Fibroblast of skin of back (primary cell): ENCODE measurements at regions not wholly inside any gene's neighbourhood (a gene's known extent, or its start where the extent isn't known, plus 50 kb on each side); places are given as distances from the start of the nearest gene placed in this dataset.
"Not testable (repeated sequence)": the region's sequence is repeated elsewhere in the genome, so short reads cannot be mapped to it uniquely, and the experiment has no call there.

Experiments used
- DNase-seq: peaks from one replicate; pipeline ENCODE4 v3.0.0-alpha.2; 2013

DNA sequence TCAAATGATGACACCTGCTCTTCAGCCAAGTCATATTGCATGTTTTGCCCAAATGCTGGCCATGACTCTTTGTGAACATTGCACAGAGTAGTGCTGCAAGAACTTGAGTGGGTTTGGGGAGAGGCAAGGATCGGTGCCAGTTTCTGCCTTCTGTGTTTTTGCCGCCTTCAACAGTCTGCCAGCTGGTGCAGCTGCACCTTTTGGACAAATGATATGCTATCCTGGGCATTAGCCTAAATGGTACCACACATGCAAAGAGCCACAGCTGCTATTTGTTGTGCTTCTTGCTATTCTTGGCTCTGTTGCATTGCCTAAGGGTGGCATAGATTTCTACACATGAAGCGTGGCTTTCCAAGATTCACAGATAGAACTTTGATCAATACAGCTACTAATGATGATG lies 189.0 kb upstream of the CCN2 start:
- DNase-seq: no peak

- no peak for DNase-seq
These were observed 188.4 kb upstream of the CCN2 start for GRCh38 chr6:132139611-132140010.

DNA sequence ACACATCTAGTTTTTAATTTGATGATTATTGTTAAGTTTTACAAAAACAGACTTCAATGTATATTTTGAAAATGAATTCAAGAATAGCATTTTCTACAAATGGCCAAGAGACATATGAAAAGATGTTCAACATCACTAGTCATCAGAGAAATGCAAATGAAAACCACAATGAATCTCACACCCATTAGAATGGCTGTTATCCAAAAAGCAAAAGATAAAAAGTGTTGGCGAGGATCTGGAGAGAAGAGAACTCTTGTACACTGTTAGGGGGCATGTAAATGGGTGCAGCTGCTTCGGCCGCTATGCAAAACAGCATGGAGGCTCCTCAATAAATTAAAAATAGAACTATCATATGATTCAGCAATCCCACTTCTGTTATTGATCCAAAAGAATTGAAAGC lies 185.8 kb upstream of the CCN2 start:
- peak; percentile 79 for DNase-seq

DNA sequence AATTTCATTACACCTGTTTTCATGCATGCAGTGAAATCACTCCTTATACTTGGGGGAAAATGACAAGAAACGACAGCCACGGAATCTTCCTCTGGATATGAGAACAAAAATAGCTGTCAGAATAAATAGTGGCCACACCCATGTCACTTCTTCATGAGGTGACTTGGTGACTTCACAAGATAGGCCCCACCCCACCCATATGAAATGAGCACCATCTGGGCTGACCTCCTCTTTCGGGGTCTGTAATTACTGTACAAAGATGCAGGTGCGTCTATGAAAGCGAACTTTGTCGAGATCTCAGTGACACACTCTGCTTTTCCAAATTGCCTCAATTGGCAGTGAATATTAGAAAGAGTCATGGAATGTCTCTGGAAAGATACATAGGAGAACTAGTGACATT lies 184.2 kb upstream of the CCN2 start:
- DNase-seq: no peak

DNA sequence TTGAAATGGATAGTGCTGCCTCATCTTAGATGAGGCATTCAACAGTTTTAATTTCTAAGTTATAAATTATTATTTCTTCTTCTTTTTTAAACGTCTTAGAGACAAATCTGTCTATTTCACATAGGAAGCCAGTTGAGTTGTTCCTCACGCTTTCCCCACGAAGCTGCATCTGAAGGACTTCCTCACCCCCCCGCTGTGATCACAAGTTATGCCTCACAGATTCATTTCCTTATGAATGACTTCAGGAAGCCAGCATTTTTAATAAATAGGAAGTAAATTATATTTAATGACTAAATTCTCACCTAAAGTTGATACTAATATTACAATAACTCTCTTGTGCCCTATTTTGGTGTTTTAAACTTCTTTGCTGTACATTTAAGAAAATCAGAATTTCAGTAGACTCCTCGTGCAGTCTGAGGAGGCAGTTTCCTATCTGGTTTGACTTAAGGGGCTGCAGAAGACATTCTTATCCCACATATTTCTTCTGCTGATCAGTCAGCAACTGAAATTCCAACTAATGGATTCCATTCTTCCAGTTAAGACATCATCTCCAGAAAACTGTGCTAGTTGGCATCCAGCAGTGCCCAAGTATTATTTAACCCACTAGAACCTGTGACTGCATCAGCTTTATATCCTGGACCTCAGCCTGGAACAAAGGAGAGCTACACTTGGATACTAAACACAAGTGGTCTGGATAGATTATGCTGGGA lies 182.7 kb upstream of the CCN2 start:
- peak; percentile 81 for DNase-seq

GRCh38 chr6:132132924-132133639 lies 181.9 kb upstream of the CCN2 start:
- DNase-seq: peak; percentile 77

DNA sequence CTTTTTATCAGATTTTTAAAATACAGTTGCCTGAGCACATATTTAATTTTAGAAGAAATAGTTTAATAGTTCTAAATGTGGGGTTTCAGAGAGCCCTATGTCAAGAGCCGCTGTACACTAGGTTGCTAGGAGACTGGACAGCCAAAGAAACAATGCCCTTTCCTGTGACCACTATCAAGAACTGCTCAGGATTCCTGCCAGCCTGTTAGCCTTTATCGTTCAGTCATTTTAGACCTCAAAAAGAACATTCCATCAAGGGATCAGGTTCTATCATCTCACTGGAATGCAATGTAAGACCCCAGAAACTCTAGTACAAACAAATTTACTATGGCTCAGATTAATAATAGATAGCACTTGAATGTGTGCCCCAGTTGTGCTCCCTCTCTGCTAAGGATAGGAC lies 181.2 kb upstream of the CCN2 start:
- peak; percentile 75 for DNase-seq

DNA sequence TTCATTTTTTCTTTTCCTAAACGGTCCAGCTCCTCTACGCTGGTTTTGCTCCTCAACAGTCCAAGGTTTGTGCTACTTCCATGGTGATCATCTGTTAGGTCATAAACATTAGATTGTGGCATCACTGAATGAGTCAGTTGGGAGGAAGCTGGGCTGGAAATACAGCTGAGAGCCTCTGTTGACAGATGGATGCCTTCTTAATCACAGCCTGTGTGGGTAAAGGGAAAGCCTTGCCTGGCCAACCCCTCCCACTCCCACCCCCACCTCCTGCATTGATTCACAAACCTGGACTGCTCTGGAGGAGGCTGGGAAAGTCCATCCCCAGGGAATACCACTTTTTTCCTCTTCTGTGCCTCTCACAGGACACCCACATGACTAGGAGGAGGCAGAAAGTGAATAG lies 180.6 kb upstream of the CCN2 start:
- peak; percentile 99 for DNase-seq

GRCh38 chr6:132131351-132131750 lies 180.2 kb upstream of the CCN2 start:
- no peak for DNase-seq

DNA sequence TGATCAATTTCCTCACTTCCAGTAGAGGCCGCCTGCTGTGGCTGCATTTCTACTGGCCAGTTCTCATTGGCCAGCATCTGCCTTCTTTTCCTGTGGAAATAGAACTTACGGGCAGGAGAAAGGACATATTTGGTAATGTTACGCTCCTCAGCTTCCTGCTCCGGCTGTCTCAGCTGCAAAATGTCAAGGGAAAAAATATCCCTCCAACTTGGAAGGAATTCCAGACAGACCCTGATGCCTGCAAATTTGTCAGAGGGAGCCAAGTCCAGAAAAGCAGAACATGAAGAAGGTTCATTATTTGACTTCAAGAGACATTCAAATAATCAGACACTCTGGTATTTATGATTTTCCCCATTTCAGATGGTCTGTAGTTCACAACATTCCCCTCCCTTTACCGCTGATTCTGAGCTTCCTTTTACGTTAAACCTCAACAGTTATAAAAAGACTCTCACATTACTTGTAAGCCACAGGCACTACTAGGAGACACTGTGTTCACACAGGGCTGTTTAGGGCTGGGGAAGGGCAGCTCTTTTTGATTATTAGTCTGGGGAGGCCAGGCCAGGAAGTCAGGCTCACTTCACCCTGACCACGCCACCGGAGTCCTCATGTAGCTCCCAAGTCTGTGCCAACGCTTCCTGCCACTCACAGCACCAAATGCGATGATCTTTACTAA lies 179.6 kb upstream of the CCN2 start:
- DNase-seq: peak; percentile 62

- no peak for DNase-seq
These were observed 177.3 kb upstream of the CCN2 start for GRCh38 chr6:132128424-132128823.

DNA sequence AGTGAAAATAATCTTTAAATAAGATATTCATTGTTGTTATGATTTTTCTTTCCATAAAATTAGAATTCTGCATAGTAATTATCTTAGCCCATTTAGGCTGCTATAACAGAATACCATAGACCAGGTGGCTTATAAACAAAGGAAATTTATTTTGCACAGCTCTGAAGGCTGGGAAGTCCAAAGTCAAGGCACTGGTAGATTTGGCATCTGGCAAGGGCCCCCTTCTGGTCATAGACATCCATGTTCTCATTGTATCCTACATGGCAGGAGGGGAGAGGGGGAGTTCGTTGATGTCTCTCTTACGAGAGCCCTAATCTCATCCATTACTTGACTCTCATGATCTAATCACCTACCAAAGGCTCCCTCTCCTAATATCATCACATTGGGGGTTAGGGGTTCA lies 175.0 kb upstream of the CCN2 start:
- no peak for DNase-seq

DNA sequence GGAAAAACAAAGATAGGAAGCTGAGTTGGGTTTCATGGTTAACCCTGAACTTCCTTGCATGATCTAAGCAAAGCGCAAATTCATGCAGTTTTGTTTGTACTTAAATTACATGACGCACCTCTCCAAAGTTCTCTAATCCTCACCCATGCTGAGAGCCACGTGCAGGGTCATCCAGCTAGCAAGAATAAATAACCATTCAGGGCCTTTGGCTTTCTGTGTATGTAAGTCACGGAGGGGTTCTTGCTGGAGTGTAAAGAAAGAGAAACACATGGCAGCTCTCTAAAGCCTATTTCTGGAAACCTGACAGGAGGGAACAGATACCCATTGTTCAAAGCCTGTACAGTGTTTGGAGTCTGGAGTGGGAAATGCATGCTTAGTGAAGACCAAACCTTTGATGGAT lies 171.7 kb upstream of the CCN2 start:
- DNase-seq: peak; percentile 78

GRCh38 chr6:132122176-132122575 lies 171.0 kb upstream of the CCN2 start:
- DNase-seq: no peak

DNA sequence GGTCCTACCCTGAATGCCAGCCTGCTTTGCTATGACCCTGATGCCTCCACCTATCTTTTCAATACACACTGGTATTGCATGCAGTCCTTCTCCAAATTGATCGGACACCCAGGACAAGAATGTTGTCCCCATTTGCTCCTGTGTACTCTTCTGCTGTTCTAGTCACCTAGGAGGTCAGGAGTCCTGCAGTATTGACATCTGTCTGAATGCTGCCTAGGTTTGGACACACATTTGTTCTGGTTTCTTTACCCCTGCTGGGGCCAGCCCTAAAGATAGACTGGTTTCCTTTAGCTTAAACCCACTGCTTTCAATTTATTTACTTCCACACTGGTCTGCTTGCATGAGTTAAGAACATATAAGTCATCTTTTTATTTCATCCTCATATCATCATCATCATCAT lies 167.0 kb upstream of the CCN2 start:
- no peak for DNase-seq

DNA sequence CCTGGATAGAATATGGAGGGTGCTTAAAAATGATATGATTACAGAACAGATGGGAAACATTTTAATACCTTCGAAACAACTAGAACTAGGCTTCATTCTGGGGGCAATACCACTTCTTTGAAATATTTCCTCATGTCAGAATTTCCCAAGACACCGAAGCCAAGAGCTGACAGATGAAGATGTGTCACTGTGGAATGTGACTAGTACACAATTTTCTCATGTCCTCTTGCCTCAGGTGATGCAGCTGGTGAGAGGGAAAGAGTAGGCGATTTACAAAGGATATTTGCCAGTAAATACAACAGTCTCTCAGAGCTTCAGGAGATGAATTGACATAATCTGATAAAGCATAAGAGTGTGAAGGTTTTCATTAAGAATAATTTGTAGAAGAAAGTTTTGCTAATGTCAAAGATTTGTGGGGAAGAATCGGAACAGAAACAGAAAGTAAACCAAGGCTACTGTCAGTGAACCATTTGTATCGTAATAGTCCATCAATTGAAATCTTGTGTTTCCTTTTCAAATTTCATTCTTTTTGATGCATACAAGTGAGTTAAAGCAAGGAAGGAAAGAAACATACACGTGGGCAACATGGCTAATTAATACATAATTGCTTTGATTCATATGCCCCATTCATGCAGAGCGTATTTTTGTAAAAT lies 164.7 kb upstream of the CCN2 start:
- no peak for DNase-seq

- peak; percentile 40 for DNase-seq
These were observed 163.1 kb upstream of the CCN2 start for GRCh38 chr6:132114201-132114825.

GRCh38 chr6:132109752-132110151 lies 158.6 kb upstream of the CCN2 start:
- not testable (repeated sequence) for DNase-seq

DNA sequence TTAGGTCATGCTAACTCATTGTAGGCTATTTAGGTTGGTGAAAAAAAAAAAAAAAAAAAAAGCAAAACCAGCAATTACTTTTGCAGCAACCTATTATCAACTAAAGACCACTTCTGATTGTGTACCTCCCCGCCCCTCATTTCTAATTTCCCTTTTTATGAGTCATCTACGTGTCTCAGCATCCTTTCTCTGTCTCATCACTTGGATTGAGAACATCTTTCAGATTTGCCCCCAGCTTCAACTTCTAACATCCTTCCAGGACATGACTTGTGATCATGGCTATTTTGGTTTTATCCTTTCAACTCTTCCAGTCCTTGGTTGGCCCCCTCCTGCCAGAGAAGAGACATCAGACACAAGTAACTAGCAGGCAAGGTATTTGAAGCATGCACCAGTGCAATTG lies 156.7 kb upstream of the CCN2 start:
- no peak for DNase-seq

GRCh38 chr6:132101535-132101934 lies 150.4 kb upstream of the CCN2 start:
- DNase-seq: peak; percentile 64

DNA sequence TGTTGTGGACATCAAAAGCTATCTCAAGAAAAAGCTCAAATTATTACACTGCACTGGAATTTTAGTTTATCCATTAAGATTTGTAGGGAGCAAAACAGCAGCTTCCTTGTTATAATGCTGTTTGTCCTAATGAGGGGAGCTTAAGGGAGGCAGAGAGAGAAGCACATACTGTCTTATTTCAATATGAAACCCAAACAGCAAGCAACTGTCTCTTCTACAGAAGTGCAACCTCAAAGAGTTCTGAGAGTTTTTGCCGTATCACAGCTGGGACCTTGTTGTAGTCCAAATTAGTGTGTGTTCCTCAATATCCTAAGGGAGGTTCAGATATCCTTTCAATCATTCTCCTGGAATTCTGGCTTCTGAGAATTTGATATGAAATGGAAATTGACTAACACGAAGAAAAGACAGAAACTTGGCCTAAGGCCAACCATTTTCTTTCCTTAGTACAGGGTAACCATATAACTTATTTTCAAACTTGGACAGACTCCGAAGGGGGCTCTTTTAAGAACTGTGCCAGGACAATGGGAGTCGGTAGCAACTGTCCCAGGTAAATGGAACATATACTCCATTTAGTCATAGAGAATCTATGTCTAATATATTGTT lies 149.3 kb upstream of the CCN2 start:
- no peak for DNase-seq

DNA sequence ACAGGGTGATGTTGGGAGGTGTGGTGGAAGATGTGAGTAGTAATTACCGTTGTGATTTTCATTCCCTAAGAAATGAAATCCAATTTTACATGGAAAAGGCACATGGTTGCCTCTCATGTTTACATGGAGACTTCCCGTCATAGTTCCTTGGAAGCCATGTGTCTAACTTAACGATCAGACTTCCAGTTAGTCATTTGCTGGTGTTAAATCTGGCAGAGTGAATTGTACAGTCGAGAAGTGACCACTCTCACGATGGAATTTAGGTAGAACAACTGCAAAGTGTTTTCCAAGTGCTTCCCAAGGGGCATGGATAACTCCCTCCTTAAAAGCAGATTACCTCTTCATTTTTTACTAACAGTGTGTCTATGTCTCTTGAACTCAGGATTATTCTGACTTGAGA lies 145.8 kb upstream of the CCN2 start:
- no peak for DNase-seq
